ENCODE measurements at regions not wholly inside any gene's neighbourhood (a gene's known extent, or its start where the extent isn't known, plus 50 kb on each side); places are given as distances from the start of the nearest gene placed in this dataset.

- no peak for TF ChIP-seq CTCF (IDR thresholded peaks at IDR 0.05; ENCODE audit: poor library complexity, severe bottlenecking)
- no peak for TF ChIP-seq EZH2 (IDR thresholded peaks at IDR 0.05; ENCODE audit: borderline replicate concordance, insufficient read depth, low read length, poor library complexity, severe bottlenecking)
Observed at GRCh38 chr5:111856876-111857466, 100.0 kb upstream of the NREP start.

All from neural cell (in vitro differentiated cells).